SK-N-SH (cell line): ENCODE measurements at regions not wholly inside any gene's neighbourhood (a gene's known extent, or its start where the extent isn't known, plus 50 kb on each side); places are given as distances from the start of the nearest gene placed in this dataset.

ENCODE experiments used
- CTCF ChIA-PET: fragments of 300-600, 350-600 bp; formaldehyde crosslinking; extraction: SDS; loops from one replicate; lab custom pipeline; 2021; lab: Yijun Ruan, JAX
- POLR2A ChIA-PET: fragments of 350-600 bp; sonication (Branson Sonifier 250); formaldehyde crosslinking; extraction: SDS; loops from one replicate; lab custom pipeline; 2020; ENCODE audit warnings: antibody characterized with exemption, inconsistent platforms; lab: Yijun Ruan, JAX
- DNase-seq: peaks from one replicate; pipeline ENCODE4 v3.0.0; 2012
- H2AFZ ChIP-seq: fragments of 200-600 bp; sonication (generic); 2 replicates; pipeline ENCODE4 v1.8.1; 2016; ENCODE audit warnings: antibody characterized with exemption, mild to moderate bottlenecking, low read depth
- H3F3A ChIP-seq: fragments of 200-600 bp; sonication (generic); replicated peaks from 2 replicates; pipeline ENCODE3; 2016; ENCODE audit warnings: antibody characterized with exemption, mild to moderate bottlenecking; ENCODE audit not compliant: insufficient read depth
- H3K27ac ChIP-seq, 2 experiments: fragments of 200-500 bp in 1 of 2; fragments of 200-600 bp in 1 of 2; sonication (Bioruptor generic) in 1 of 2; sonication (generic), shearing (Covaris generic) in 1 of 2; 2 replicates each; pipeline versions ENCODE4 v1.5.1 to v1.6.1; 2014 to 2016; ENCODE audit warnings: low read depth in 2 of 2, inconsistent platforms in 1 of 2, low read length in 1 of 2, mild to moderate bottlenecking in 1 of 2, mixed read lengths in 1 of 2
- H3K27me3 ChIP-seq: fragments of 200-600 bp; sonication (generic), shearing (Covaris generic); 2 replicates; pipeline ENCODE4 v1.6.1; 2016; ENCODE audit warnings: mixed run types; ENCODE audit not compliant: insufficient read depth
- H3K36me3 ChIP-seq, 2 experiments: fragments of 200-500 bp in 1 of 2; fragments of 200-600 bp in 1 of 2; sonication (Bioruptor generic) in 1 of 2; sonication (generic) in 1 of 2; replicated peaks in 1 of 2; 2 replicates each; pipeline versions ENCODE3 to v1.5.1; 2014 to 2016; ENCODE audit warnings: low read length in 1 of 2, mild to moderate bottlenecking in 1 of 2; ENCODE audit not compliant: insufficient read depth in 2 of 2, control insufficient read depth in 1 of 2
- H3K4me1 ChIP-seq, 2 experiments: fragments of 200-500 bp in 1 of 2; fragments of 200-600 bp in 1 of 2; sonication (Bioruptor generic) in 1 of 2; sonication (generic), shearing (Covaris generic) in 1 of 2; 2 replicates each; pipeline versions ENCODE4 v1.5.1 to v1.6.1; 2014 to 2016; ENCODE audit warnings: low read depth in 1 of 2, low read length in 1 of 2, mixed run types in 1 of 2; ENCODE audit not compliant: insufficient read depth in 2 of 2, control insufficient read depth in 1 of 2
- H3K4me2 ChIP-seq: fragments of 200-600 bp; sonication (generic), shearing (Covaris generic); 2 replicates; pipeline ENCODE4 v1.6.1; 2017; ENCODE audit warnings: mixed run types
- H3K4me3 ChIP-seq, 2 experiments: fragments of 200-500 bp in 1 of 2; fragments of 200-600 bp in 1 of 2; sonication (Bioruptor generic) in 1 of 2; sonication (generic), shearing (Covaris generic) in 1 of 2; 2 replicates each; pipeline versions ENCODE4 v1.5.1 to v1.8.1; 2014 to 2016; ENCODE audit warnings: low read depth in 2 of 2, inconsistent platforms in 1 of 2, low read length in 1 of 2, mild to moderate bottlenecking in 1 of 2, mixed read lengths in 1 of 2, moderate library complexity in 1 of 2
- H3K79me2 ChIP-seq: fragments of 200-600 bp; sonication (generic); 2 replicates; pipeline ENCODE4 v1.8.1; 2017; ENCODE audit warnings: mild to moderate bottlenecking; ENCODE audit not compliant: insufficient read depth
- H3K9ac ChIP-seq: fragments of 200-600 bp; sonication (generic); 2 replicates; pipeline ENCODE4 v1.6.1; 2017; ENCODE audit warnings: mixed run types
- H3K9me2 ChIP-seq: fragments of 200-600 bp; sonication (generic); 2 replicates; pipeline ENCODE4 v1.6.1; 2017; ENCODE audit warnings: mixed run types
- H3K9me3 ChIP-seq: fragments of 200-600 bp; sonication (generic); 2 replicates; pipeline ENCODE4 v1.6.1; 2017; ENCODE audit warnings: mixed run types, mild to moderate bottlenecking, moderate library complexity
- H4K20me1 ChIP-seq: fragments of 200-600 bp; sonication (generic); 2 replicates; pipeline ENCODE4 v1.6.1; 2017; ENCODE audit warnings: mild to moderate bottlenecking, mixed run types; ENCODE audit not compliant: insufficient read depth
- ELF1 ChIP-seq: IDR thresholded peaks from 2 replicates; pipeline ENCODE4 v1.4.0; 2012
- EP300 ChIP-seq, 2 experiments: IDR thresholded peaks; 2 replicates each; pipeline versions ENCODE4 v1.4.0 to v1.6.1; 2012; ENCODE audit warnings: borderline replicate concordance in 1 of 2, low read depth in 1 of 2, low read length in 1 of 2
- EZH2phosphoT487 ChIP-seq: fragments of 200-600 bp; sonication (generic); IDR thresholded peaks from 2 replicates; pipeline ENCODE4 v1.6.1; 2017; ENCODE audit warnings: low read depth, mixed run types, mild to moderate bottlenecking, antibody characterized with exemption, moderate library complexity, borderline replicate concordance
- FOXJ3 ChIP-seq: sonication (generic); formaldehyde crosslinking; IDR thresholded peaks from 2 replicates; pipeline ENCODE4 v1.5.1; 2020; ENCODE audit warnings: mild to moderate bottlenecking, missing genetic modification reagents
- FOXM1 ChIP-seq: IDR thresholded peaks from 2 replicates; pipeline ENCODE4 v1.4.0; 2012; ENCODE audit warnings: low read depth, mild to moderate bottlenecking
- GATA2 ChIP-seq: sonication (generic); formaldehyde crosslinking; IDR thresholded peaks from 2 replicates; pipeline ENCODE4 v1.5.0; 2020; ENCODE audit warnings: mild to moderate bottlenecking, missing genetic modification reagents
- MAX ChIP-seq: IDR thresholded peaks from 2 replicates; pipeline ENCODE4 v1.4.0; 2012; ENCODE audit warnings: low read depth
- POLR2AphosphoS5 ChIP-seq: IDR thresholded peaks from 2 replicates; pipeline ENCODE4 v1.6.1; 2012; ENCODE audit warnings: low read depth, low read length
- RAD21 ChIP-seq: IDR thresholded peaks from 2 replicates; pipeline ENCODE4 v1.6.1; 2012; ENCODE audit warnings: mild to moderate bottlenecking, low read length
- REST ChIP-seq: IDR thresholded peaks from 2 replicates; pipeline ENCODE4 v1.6.1; 2012; ENCODE audit warnings: mild to moderate bottlenecking, low read depth, low read length, moderate library complexity
- SMC3 ChIP-seq: IDR thresholded peaks from 2 replicates; pipeline ENCODE4 v1.6.1; 2012; ENCODE audit warnings: low read depth, low read length, improper control_type of control experiment
- TAF1 ChIP-seq: IDR thresholded peaks from 2 replicates; pipeline ENCODE4 v1.6.1; 2012; ENCODE audit warnings: low read depth, mild to moderate bottlenecking, low read length, moderate library complexity, borderline replicate concordance
- TCF12 ChIP-seq: IDR thresholded peaks from 2 replicates; pipeline ENCODE4 v1.4.0; 2012
- USF2 ChIP-seq: fragments of 150-350 bp; IDR thresholded peaks from 2 replicates; pipeline ENCODE4 v1.6.1; 2017; ENCODE audit warnings: antibody characterized with exemption, low read length, low read depth, borderline replicate concordance
- WGBS: methylation state at CpG from one replicate; pipeline ENCODE4 v1.1.6; 2017; ENCODE audit warnings: low lambda C conversion rate; 5-methylcytosine and 5-hydroxymethylcytosine counted together

DNA sequence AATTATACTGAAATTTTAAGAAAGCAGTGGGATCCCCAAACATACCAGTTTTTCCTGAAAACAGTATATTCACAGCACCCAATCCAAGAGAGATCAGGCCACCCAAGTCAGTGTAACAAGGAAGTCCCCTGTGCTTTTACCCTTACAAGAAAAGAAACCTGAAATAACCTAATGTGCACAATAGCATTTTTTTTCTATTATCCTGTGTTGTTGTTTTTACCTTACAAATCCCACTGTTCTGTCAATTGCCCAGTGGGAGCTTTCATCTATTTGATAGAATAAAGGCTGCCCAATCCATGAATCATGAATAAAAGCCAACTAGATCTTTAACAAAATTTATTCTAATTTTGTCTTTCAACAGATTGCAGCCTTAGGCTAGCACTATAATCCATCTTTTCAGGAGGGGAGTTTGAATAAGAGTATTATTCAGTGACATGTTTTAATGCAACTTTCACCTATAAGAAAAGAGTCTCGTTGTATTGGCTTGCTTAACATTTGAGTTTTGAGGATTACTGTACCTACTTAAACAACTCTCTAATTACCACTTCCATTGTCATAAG is 457.4 kb downstream of the TRHDE start:
- H3K9me2 ChIP-seq = no peaks in the 10 kb centered on the region
- H3K27ac ChIP-seq = no peak overlapping the region
- no peaks in the 10 kb centered on the region for H3K27me3 ChIP-seq
- TF ChIP-seq EZH2phosphoT487 (no peak), TAF1 (no peak), SMC3 (no peak), ELF1 (no peak), RAD21 (no peak), FOXJ3 (CRISPR knock-in tag) (no peak), TCF12 (no peak), MAX (no peak), EP300 (IDR thresholded peaks at IDR 0.05; ENCODE audit: borderline replicate concordance in 1 of 2, low read depth in 1 of 2, low read length in 1 of 2) (no peak), POLR2AphosphoS5 (no peak), FOXM1 (no peak), REST (no peak)
- no peak for DNase-seq
- POLR2A ChIA-PET = no interaction called here
- no peak overlapping the region for H2AFZ ChIP-seq
- H3K4me3 ChIP-seq = no peak overlapping the region
- no peak overlapping the region for H3K9ac ChIP-seq
- no peaks in the 10 kb centered on the region for H3K36me3 ChIP-seq
- no peaks in the 10 kb centered on the region for H4K20me1 ChIP-seq
- WGBS = 0% methylated on average over 1 of the region's 1 CpG
- H3K4me2 ChIP-seq = no peak overlapping the region
- CTCF ChIA-PET = no interaction called here
- no peaks in the 10 kb centered on the region for H3K79me2 ChIP-seq
- no peaks in the 10 kb centered on the region for H3F3A ChIP-seq
- H3K4me1 ChIP-seq = no peaks in the 10 kb centered on the region; a peak in 1 of 4 replicates
- 0 out of 2 replicates have a peak, but pooled peaks cover 10% of the 10 kb centered on the region for H3K9me3 ChIP-seq

- POLR2A ChIA-PET = no interaction called here
- Histone ChIP-seq H3K36me3 (no peaks in the 10 kb centered on the region), H3K27me3 (no peaks in the 10 kb centered on the region), H4K20me1 (no peaks in the 10 kb centered on the region), H3K27ac (no peak overlapping the region), H3K4me1 (no peaks in the 10 kb centered on the region; a peak in 1 of 4 replicates), H2AFZ (no peak overlapping the region), H3K9me3 (0 out of 2 replicates have a peak, but pooled peaks cover 5% of the 10 kb centered on the region), H3K79me2 (no peaks in the 10 kb centered on the region), H3K9ac (no peak overlapping the region), H3K4me2 (no peak overlapping the region), H3K4me3 (no peak overlapping the region), H3K9me2 (no peaks in the 10 kb centered on the region), H3F3A (no peaks in the 10 kb centered on the region)
- TF ChIP-seq GATA2 = no peak
- TF ChIP-seq TCF12 = no peak
- TF ChIP-seq USF2 = no peak
- no peak for TF ChIP-seq MAX
- DNase-seq = peak; percentile 10
- CTCF ChIA-PET = no interaction called here
- WGBS = 16% methylated on average over 2 of the region's 2 CpGs
Measured at GRCh38 chr12:72734581-72734980, 462.4 kb downstream of the TRHDE start.
